Gastroesophageal sphincter (tissue), 3 donors: ENCODE measurements at regions not wholly inside any gene's neighbourhood (a gene's known extent, or its start where the extent isn't known, plus 50 kb on each side); places are given as distances from the start of the nearest gene placed in this dataset.

Experiments used
- POLR2A ChIP-seq, 2 donors: fragments of 450-650 bp; IDR thresholded peaks; one replicate each; pipeline ENCODE4 v1.6.1; 2017; ENCODE audit warnings: antibody characterized with exemption in 2 of 2, mild to moderate bottlenecking in 2 of 2, moderate library complexity in 1 of 2
- TF ChIP-seq, protein P1 (sequence below), 4 experiments: fragments of 200-600 bp in 2 of 4; fragments of 450-650 bp in 2 of 4; sonication (generic) in 1 of 4; IDR thresholded peaks; one replicate each; pipeline ENCODE4 v1.5.1; 2017 to 2019; ENCODE audit warnings: antibody characterized with exemption in 4 of 4, mild to moderate bottlenecking in 2 of 4, moderate library complexity in 2 of 4

DNA sequence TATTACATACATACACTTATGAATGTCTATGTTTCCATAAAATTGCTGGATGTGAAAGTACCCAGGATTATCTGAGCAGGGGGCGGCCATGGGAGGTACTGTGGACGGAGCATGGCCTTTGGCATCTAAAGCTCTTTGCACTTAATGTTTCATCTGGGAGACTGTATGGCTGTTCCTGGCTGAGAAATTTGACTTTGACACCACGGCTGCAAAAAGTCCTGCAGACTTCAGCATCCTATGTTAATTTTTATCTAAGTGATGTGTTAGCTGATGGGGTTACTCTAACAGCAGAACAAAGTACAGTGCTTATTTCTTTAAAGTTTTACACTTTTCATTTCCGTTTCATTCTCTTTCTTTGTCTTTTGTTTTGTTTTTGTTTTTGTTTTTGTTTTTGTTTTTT, 139.8 kb upstream of the STX18 start:
- no peak for TF ChIP-seq POLR2A (IDR thresholded peaks at IDR 0.05)
- TF ChIP-seq, protein P1, sequence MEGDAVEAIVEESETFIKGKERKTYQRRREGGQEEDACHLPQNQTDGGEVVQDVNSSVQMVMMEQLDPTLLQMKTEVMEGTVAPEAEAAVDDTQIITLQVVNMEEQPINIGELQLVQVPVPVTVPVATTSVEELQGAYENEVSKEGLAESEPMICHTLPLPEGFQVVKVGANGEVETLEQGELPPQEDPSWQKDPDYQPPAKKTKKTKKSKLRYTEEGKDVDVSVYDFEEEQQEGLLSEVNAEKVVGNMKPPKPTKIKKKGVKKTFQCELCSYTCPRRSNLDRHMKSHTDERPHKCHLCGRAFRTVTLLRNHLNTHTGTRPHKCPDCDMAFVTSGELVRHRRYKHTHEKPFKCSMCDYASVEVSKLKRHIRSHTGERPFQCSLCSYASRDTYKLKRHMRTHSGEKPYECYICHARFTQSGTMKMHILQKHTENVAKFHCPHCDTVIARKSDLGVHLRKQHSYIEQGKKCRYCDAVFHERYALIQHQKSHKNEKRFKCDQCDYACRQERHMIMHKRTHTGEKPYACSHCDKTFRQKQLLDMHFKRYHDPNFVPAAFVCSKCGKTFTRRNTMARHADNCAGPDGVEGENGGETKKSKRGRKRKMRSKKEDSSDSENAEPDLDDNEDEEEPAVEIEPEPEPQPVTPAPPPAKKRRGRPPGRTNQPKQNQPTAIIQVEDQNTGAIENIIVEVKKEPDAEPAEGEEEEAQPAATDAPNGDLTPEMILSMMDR (IDR thresholded peaks at IDR 0.05) = no peak
